GM12875 (cell line): ENCODE measurements at regions not wholly inside any gene's neighbourhood (a gene's known extent, or its start where the extent isn't known, plus 50 kb on each side); places are given as distances from the start of the nearest gene placed in this dataset.

Experiments used
- H3K4me3 ChIP-seq: one replicate; pipeline ENCODE4 v1.5.1; 2011; ENCODE audit warnings: low read depth, low read length, control low read depth
- CTCF ChIP-seq: IDR thresholded peaks from 2 replicates; pipeline ENCODE4 v1.5.1; 2011; ENCODE audit warnings: low read depth, mild to moderate bottlenecking, control low read depth, inconsistent platforms, low read length, moderate library complexity, borderline replicate concordance; ENCODE audit not compliant: insufficient read depth

GRCh38 chr3:143209715-143210059 is 90.1 kb downstream of the CHST2 start:
- TF ChIP-seq CTCF, result 0 out of 2 replicates have a peak, but pooled peaks have one; percentile 2
- no peak overlapping the region for H3K4me3 ChIP-seq

GRCh38 chr3:143210141-143210540 is 90.6 kb downstream of the CHST2 start:
- no peak for TF ChIP-seq CTCF
- no peak overlapping the region for H3K4me3 ChIP-seq

- TF ChIP-seq CTCF, result no peak
- no peak overlapping the region for H3K4me3 ChIP-seq
These were observed 95.5 kb downstream of the CHST2 start for GRCh38 chr3:143215059-143215458.
